SKM-1 treated with dmso at 0.1 percent for 144 hours (cell line): ENCODE measurements at regions not wholly inside any gene's neighbourhood (a gene's known extent, or its start where the extent isn't known, plus 50 kb on each side); places are given as distances from the start of the nearest gene placed in this dataset.
"Not testable (repeated sequence)": the region's sequence is repeated elsewhere in the genome, so short reads cannot be mapped to it uniquely, and the experiment has no call there.

Source experiments
- DNase-seq: peaks from one replicate; lab custom pipeline; 2025; ENCODE audit not compliant: unreplicated experiment; lab: John Stamatoyannopoulos, UW

DNA sequence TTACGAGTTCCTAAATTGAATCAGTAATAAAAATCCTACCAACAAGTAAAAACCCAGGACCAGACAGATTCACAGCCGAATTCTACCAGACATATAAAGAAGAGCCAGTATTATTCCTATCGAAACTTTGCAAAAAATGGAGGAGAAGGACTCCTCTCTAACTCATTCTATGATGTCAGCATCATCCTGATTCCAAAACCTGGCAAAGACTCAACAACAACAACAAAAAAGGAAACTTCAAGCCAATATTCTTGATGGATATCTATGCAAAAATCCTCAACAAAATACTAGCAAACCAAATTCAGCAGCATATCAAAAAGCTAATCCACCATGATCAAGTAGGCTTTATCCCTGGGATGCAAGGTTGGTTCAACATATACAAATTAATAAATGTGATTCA, 84.6 kb upstream of the ADRB2 start:
- not testable (repeated sequence) for DNase-seq

DNA sequence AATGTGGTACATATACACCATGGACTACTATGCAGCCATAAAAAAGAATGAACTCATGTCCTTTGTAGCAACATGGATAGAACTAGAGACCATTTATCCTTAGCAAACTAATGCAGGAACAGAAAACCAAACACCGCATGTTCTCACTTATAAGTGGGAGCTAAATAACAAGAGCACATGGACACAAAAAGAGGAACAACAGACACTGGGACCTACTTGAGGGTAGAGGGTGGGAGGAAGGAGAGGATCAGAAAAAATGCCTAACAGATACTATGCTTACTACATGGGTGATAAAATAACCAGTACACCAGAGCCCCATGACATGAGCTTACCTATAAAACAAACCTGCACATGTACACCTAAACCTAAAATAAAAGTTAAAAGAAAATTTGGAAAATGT, 82.0 kb upstream of the ADRB2 start:
- DNase-seq, result peak; percentile 38

DNA sequence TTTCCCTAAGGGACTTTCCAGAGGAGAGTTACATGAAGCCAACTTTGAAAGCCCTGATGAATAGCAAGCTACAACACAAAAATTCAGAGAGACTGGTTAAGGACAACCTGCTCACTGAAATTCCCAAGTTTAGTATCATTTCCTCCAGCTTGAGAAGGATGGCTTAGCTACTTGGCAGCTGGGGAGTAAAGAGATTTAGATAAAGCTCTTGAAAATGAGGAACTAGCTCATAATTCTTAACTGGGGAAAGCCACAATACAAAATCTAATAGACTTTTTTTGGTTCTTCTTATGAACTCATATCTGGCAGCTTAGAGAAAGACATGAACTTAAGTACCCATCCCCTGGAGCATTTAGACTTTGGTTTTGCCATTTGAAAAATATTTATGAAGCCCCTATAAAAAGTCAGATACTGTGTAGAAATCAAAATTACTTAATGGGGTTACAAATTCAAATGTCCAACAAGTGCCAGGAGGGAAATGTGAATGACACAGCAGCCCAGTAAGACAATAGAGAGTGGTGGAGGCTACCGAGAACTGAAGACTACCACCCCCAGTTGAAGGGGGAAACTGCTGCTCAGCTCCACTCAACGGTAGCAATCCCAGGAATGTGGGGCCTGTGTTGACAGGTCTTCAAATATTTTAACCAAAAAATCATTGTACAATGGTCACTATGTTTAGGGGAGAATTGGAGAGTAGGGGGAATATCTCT, 79.4 kb upstream of the ADRB2 start:
- peak; percentile 61 for DNase-seq

DNA sequence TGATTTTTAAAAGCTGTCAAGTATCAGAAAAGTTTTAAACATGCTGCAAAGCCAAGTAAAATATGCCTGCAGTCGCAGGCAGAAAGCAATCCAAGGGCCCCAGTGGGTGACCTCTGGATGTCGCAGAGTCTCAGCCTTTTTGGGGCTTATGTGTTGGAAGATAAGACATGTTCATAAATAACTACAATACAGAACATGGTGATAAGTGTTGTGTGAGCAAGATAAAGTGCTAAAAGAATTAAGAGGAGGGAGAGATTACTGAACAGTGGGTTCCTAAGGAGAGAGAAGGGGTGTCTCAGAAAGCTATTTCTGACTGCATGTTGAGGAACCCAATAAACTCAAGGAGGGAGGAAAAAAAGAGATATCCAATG, 78.9 kb upstream of the ADRB2 start:
- DNase-seq, result no peak

DNA sequence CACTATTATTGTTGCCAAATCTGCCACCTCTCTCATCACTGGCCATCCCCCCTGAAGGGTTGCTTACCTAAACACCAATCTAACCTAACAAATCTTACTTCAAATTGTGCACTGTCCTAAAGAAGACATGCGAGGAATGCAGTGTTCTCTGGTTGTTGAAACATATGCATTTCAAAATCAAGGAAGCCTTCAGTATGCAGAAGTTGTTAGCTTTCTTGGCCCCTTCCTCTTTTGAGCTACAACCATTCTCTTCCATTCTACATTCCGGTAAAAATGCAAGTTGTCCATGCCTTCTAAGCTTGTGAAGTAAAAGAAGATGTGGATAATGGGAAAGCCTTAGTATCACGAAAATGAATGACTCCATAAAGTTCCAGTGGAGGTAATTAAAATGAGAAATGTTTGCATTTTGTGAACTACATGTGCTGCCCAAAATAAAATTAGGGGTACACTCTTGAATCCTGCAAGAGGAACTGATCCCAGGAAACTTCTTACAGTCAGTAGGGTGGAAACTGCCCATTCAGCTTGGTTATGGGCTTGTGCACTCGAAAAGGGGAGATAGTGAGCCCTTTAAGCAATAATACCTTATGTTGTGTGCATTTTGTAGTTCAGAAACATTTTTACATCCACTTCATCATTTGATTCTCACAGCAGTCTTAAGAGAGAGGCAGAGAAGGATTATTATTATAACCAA, 77.6 kb upstream of the ADRB2 start:
- DNase-seq, result peak; percentile 93

DNA sequence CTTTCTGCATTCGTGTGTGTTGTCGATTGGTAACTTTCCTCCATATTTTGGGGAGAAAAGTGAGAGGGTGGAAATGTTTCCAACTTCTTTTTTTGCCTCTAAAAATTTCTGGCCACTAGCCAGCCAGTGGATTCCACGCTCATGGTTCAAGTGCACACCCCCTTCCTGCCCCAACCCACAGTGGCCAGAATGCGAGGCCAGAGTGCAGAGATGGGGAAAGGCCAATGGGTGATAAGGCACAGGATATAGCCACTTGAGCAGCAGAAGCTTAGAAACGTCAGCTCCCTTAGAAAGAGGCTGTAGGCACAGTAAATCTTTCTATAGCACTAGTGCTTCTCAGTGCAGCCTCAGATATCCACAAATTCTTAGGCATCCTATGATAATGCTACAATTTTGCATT, 75.8 kb upstream of the ADRB2 start:
- DNase-seq, result peak; percentile 41

GRCh38 chr5:148751025-148751424, 75.4 kb upstream of the ADRB2 start:
- DNase-seq, result peak; percentile 66

DNA sequence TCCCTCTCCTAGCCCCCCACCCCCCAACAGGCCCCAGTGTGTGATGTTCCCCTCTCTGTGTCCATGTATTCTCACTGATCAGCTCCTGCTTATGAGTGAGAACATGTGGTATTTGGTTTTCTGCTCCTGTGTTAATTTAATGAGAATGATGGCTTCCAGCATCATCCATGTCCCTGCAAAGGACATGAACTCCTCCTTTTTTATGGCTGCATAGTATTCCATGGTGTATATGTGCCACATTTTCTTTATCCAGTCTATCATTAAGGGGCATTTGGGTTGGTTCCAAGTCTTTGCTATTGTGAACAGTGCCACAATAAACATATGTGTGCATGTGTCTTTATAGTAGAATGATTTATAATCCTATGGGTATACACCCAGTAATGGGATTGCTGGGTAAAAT, 74.0 kb upstream of the ADRB2 start:
- DNase-seq, result not testable (repeated sequence)

- DNase-seq, result peak; percentile 65
Measured at GRCh38 chr5:148759101-148759500, 67.3 kb upstream of the ADRB2 start.

GRCh38 chr5:148760945-148761638, 65.3 kb upstream of the ADRB2 start:
- peak; percentile 88 for DNase-seq

DNA sequence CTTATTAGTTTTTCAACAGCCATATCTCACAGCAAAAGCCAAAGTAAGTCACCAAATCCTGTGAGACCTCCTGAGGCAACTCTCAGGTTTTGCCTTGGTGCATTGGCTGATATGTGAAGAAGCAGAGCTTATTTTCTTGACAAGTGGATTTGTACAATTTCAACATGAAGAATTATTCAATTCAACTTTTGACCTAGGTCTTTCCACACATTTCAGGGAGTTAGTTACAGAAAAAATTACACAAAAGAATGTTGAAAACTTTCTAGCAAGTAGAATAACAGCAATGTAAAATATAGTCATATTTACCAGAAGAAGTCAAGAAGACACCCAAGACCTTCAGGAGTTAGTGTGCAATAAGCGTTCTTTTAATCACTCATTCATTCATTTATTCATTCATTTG, 62.4 kb upstream of the ADRB2 start:
- DNase-seq, result no peak

DNA sequence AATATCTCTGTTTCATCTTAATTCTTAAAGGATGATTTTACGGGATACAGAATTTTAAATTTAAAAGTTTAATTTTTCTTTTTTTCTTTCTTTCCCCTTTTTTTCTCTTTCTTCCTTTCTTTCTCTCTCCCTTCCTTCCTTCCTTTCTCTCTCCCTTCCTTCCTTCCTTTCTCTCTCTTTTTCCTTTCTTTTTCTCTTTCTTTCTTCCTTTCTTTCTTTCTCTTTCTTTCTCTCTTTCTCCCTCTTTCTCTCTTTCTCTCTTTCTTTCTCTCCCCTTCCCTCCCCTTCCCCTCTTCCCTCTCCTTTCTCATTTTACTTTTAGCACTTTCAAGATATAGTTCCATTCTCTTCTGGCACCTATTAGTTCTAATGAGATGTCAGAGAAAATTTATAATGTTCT, 61.4 kb upstream of the ADRB2 start:
- DNase-seq, result no peak

- peak; percentile 56 for DNase-seq
Measured at GRCh38 chr5:148768806-148769415, 57.5 kb upstream of the ADRB2 start.

GRCh38 chr5:148769941-148770340, 56.5 kb upstream of the ADRB2 start:
- no peak for DNase-seq

DNA sequence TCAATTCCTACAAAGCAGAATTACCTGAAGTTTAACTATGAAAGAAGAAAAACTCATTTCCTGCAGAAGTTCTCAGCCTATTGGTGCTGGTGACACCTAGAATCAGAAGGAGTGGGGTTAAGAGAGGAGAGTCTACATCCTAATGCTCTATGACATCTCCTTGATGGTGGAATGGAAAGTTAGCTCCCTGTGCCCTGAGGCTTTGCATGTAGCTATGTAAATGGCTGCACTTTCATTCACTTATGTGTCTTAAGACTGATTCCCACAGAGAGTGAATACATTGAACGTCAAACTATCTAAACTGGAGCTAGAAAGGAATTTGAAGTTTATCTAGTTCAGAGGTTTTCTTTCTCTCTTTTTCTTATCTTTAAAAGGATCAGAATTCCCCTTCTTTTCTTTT, 52.1 kb upstream of the ADRB2 start:
- no peak for DNase-seq

DNA sequence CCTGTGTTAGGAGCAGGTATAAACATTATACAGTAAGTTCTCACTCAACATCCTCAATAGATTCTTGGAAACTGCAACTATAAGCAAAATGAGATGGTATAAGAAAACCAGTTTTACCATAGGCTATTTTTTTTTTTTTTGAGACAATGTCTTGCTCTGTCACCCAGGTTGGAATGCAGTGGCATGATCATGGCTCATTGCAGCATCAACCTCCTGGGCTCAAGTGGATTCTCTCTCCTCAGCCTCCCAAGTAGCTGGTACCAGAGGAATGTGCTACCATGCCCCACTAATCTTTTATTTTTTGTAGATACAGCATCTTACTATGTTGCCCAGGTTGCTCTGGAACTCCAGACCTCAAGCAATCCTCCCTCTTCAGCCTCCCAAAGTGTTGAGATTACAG, 50.1 kb upstream of the ADRB2 start:
- DNase-seq, result no peak
